ENCODE measurements at regions not wholly inside any gene's neighbourhood (a gene's known extent, or its start where the extent isn't known, plus 50 kb on each side); places are given as distances from the start of the nearest gene placed in this dataset.

DNA sequence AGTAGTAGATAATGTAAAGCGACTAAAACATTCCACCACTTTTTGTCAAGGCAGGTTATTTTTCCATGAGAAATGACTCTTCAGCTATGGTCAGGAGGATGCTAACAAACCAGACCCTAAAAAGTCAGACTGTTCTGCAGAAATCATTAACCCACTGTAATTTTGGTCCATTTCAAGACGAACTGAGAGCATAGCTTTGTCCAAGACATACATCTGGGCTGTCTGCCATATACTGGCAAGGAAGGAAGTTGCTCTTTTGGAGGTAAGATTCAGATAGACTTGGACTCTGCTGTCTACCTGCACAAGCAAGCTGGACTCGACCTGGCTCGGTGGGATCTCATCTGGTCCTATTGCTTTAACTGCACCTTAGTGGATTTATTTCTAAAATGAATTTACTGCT lies 207.8 kb downstream of the POSTN start:
- H3K36me3 ChIP-seq = no peaks in the 10 kb centered on the region
- intact Hi-C loops (cut with DNase I) = no loop called here
- H3K4me1 ChIP-seq = no peaks in the 10 kb centered on the region
- no peaks in the 10 kb centered on the region for H3K9me3 ChIP-seq
- TF ChIP-seq, protein P1, sequence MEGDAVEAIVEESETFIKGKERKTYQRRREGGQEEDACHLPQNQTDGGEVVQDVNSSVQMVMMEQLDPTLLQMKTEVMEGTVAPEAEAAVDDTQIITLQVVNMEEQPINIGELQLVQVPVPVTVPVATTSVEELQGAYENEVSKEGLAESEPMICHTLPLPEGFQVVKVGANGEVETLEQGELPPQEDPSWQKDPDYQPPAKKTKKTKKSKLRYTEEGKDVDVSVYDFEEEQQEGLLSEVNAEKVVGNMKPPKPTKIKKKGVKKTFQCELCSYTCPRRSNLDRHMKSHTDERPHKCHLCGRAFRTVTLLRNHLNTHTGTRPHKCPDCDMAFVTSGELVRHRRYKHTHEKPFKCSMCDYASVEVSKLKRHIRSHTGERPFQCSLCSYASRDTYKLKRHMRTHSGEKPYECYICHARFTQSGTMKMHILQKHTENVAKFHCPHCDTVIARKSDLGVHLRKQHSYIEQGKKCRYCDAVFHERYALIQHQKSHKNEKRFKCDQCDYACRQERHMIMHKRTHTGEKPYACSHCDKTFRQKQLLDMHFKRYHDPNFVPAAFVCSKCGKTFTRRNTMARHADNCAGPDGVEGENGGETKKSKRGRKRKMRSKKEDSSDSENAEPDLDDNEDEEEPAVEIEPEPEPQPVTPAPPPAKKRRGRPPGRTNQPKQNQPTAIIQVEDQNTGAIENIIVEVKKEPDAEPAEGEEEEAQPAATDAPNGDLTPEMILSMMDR (IDR thresholded peaks at IDR 0.05) = no peak
- TF ChIP-seq POLR2A (IDR thresholded peaks at IDR 0.05) = no peak
- H3K27ac ChIP-seq = no peak overlapping the region
- WGBS, 2 donors = 58 to 73% methylated on average over 4 of the region's 4 CpGs
- no peaks in the 10 kb centered on the region for H3K27me3 ChIP-seq
- no peak for DNase-seq
- no peak overlapping the region for H3K4me3 ChIP-seq

DNA sequence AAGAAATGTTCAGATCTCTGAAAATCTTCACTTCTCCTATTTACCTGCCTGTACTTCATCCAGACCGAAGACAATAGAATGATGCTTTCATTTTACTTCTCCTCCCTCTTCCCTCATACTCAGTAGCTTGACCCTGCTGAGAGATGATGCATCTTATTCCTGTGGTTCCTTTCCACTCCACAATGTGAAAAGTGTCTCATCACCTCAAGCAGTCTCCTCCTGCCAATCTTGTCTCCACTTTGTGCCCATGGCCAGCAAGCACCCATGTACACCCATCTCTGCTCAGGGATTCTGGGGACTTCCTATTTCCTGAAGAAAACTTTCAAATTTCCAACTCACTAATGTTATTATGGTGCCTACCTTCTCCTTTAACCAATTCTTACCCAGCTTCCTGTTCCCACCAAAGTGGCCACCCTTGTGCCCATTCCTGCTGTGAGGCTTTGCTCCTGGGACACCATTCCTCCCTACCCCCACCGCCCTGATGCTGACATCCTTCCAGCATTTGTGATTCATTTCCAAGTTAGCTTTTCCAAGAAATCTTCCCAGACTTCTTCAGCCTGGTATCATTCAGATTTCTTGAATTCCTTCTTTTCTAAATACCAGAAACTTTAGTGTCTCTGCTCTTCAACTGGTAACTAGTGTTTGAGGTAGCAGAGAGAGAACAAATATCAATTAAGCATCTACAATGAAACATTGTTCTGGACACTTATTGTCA lies 212.5 kb downstream of the POSTN start:
- DNase-seq = no peak
- Histone ChIP-seq H3K9me3 (no peaks in the 10 kb centered on the region), H3K4me1 (no peaks in the 10 kb centered on the region), H3K36me3 (no peaks in the 10 kb centered on the region), H3K27ac (no peak overlapping the region), H3K27me3 (no peaks in the 10 kb centered on the region), H3K4me3 (no peak overlapping the region)
- intact Hi-C loops (cut with DNase I) = no loop called here
- TF ChIP-seq POLR2A (IDR thresholded peaks at IDR 0.05) = no peak
- TF ChIP-seq, protein P1 (IDR thresholded peaks at IDR 0.05) = no peak
- 37 to 41% methylated on average over 2 of the region's 2 CpGs for WGBS, 2 donors

DNA sequence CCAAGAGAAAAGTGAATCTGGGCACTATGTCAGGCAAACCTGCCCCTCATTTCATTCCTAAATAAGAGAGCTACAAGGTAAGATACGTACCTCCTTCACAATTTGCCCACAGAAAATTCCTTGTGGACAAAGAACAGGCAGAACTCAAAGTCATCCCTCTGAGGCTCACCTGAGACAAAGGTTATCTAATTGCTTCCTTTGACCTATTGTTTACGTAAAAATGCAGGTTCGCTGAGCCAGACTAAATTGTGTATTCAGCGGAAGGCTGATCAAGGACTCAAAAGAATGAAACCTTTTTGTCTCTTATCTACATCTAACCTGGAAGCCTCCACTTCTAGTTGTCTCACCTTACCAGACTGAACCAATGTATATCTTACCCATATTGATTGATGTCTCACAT lies 213.3 kb downstream of the POSTN start:
- Histone ChIP-seq H3K27ac (no peak overlapping the region), H3K9me3 (no peaks in the 10 kb centered on the region), H3K36me3 (no peaks in the 10 kb centered on the region), H3K4me1 (no peaks in the 10 kb centered on the region), H3K4me3 (no peak overlapping the region), H3K27me3 (no peaks in the 10 kb centered on the region)
- TF ChIP-seq, protein P1 (IDR thresholded peaks at IDR 0.05) = no peak
- intact Hi-C loops (cut with DNase I) = no loop called here
- DNase-seq = no peak
- 87 to 97% methylated on average over 4 of the region's 4 CpGs for WGBS, 2 donors

DNA sequence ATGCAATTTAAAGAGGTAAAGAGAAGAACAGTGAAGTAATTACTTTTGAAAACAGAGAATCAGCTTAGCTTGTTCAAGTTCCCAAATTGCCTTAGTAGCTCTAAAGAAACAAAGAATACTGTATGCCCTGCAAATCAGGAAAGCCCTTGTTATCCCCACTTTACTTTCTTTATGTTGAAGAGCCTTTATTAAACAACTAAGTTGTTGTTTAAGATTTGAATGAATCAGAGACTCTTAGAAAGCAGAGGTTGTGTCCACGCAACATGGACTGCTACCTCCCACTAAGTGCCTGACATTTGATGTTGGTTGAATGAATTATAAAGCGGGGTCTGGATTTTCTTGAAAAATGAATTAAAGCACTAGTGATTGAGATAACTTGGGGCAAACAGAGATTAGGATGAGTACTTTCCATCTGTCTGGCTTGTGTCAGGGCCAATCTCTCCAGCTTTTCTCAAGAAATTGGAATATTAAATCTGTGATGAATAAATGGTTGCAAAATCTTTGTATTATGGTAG lies 214.7 kb downstream of the POSTN start:
- no peak overlapping the region for H3K27ac ChIP-seq
- intact Hi-C loops (cut with DNase I) = no loop called here
- no peak for DNase-seq
- 86 to 92% methylated on average over 2 of the region's 2 CpGs for WGBS, 2 donors
- H3K4me3 ChIP-seq = no peak overlapping the region
- H3K4me1 ChIP-seq = no peaks in the 10 kb centered on the region
- no peak for TF ChIP-seq POLR2A (IDR thresholded peaks at IDR 0.05)
- TF ChIP-seq, protein P1 (IDR thresholded peaks at IDR 0.05) = no peak
- H3K9me3 ChIP-seq = no peaks in the 10 kb centered on the region
- H3K36me3 ChIP-seq = no peaks in the 10 kb centered on the region
- H3K27me3 ChIP-seq = no peaks in the 10 kb centered on the region

DNA sequence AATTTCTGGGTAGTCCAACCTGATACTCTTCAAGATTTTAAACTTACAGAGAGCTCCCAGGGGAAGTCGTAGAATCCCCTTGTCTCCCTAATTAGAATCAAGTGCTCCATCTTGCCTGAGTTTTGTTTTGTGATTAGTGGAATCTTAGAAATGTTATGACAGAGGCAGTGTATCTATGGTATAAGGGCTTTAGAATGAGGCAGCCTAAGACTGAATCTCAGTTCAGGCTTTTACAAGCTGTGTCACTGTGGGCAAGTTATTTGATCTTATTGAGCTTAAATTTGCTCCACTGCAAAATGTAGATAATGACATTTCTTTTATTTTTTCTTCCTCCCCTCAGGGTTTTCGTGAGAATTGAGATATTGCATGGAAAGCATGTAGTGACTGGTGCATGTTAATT lies 215.5 kb downstream of the POSTN start:
- H3K36me3 ChIP-seq = no peaks in the 10 kb centered on the region

More for the DNA sequence above, 215.5 kb downstream of the POSTN start:
- TF ChIP-seq, protein P1 (IDR thresholded peaks at IDR 0.05) = no peak
- TF ChIP-seq POLR2A (IDR thresholded peaks at IDR 0.05) = no peak
- Histone ChIP-seq H3K4me3 (no peak overlapping the region), H3K4me1 (no peaks in the 10 kb centered on the region), H3K27ac (no peak overlapping the region), H3K9me3 (no peaks in the 10 kb centered on the region), H3K27me3 (no peaks in the 10 kb centered on the region)
- intact Hi-C loops (cut with DNase I) = no loop called here
- WGBS, 2 donors = 71 to 73% methylated on average over 2 of the region's 2 CpGs
- DNase-seq = no peak

Measured in esophagus squamous epithelium (tissue), 5 donors.